ENCODE measurements at regions not wholly inside any gene's neighbourhood (a gene's known extent, or its start where the extent isn't known, plus 50 kb on each side); places are given as distances from the start of the nearest gene placed in this dataset.

GRCh38 chr13:90557626-90558025 lies 789.9 kb upstream of the MIR17HG start:
- Histone ChIP-seq H3K36me3 (ENCODE audit: control insufficient read depth in 1 of 2, insufficient read depth in 2 of 2, low read length in 2 of 2) (no peaks in the 10 kb centered on the region), H3K9me2 (ENCODE audit: insufficient read depth) (no peaks in the 10 kb centered on the region), H3K27ac (ENCODE audit: low read depth, low read length) (no peak overlapping the region), H2AFZ (ENCODE audit: low read depth, low read length, poor library complexity, severe bottlenecking) (no peak overlapping the region), H3K27me3 (ENCODE audit: insufficient read depth, low read length) (no peaks in the 10 kb centered on the region), H3K4me1 (ENCODE audit: control insufficient read depth in 1 of 2, insufficient read depth in 2 of 2, low read length in 2 of 2) (no peaks in the 10 kb centered on the region), H3K9me3 (ENCODE audit: control insufficient read depth in 1 of 2, insufficient read depth in 1 of 2, low read depth in 1 of 2, low read length in 2 of 2) (no peaks in the 10 kb centered on the region; a peak in 1 of 4 replicates), H3K9ac (ENCODE audit: low read length) (no peak overlapping the region), H3K4me3 (replicated peaks in 1 of 2; ENCODE audit: low read depth in 1 of 2, low read length in 2 of 2) (no peak overlapping the region), H3K79me2 (ENCODE audit: insufficient read depth, low read length) (no peaks in the 10 kb centered on the region), H3K4me2 (ENCODE audit: low read length) (no peak overlapping the region), H4K20me1 (ENCODE audit: insufficient read depth) (no peaks in the 10 kb centered on the region)
- no peak for TF ChIP-seq RAD21 (IDR thresholded peaks at IDR 0.05; ENCODE audit: low read depth)
- TF ChIP-seq SIN3A (IDR thresholded peaks at IDR 0.05; ENCODE audit: low read depth), result no peak
- no peak for TF ChIP-seq TCF7L2 (IDR thresholded peaks at IDR 0.05; ENCODE audit: borderline replicate concordance, extremely low read depth, insufficient read depth, insufficient read length)
- no peak for TF ChIP-seq POLR2AphosphoS5 (IDR thresholded peaks at IDR 0.05; ENCODE audit: low read depth, low read length)
- TF ChIP-seq EZH2 (IDR thresholded peaks at IDR 0.05), result no peak
- no peak for TF ChIP-seq YY1 (IDR thresholded peaks at IDR 0.05; ENCODE audit: extremely low read depth, insufficient replicate concordance, low read depth, low read length)
- TF ChIP-seq ZNF274 (IDR thresholded peaks at IDR 0.05; ENCODE audit: low read depth, low read length), result no peak
- TF ChIP-seq ATF3 (IDR thresholded peaks at IDR 0.05), result no peak
- TF ChIP-seq CEBPB (IDR thresholded peaks at IDR 0.05; ENCODE audit: low read depth), result no peak
- no peak for TF ChIP-seq POLR2A (IDR thresholded peaks at IDR 0.05; ENCODE audit: borderline replicate concordance, extremely low read depth, insufficient read depth, insufficient read length)
- no peak for TF ChIP-seq CBX3 (IDR thresholded peaks at IDR 0.05; ENCODE audit: low read depth)
- no peak for TF ChIP-seq ELF1 (IDR thresholded peaks at IDR 0.05; ENCODE audit: borderline replicate concordance, low read depth)
- DNase-seq (ENCODE audit: low read depth, low spot score), result no peak
- BruUV-seq (replicated peaks), result no TSS peak
- ChIA-PET RAD21 (ENCODE audit: low non-redundant PET in 1 of 2, low total read pairs in 2 of 2, uncharacterized antibody in 2 of 2, unreplicated experiment in 2 of 2) (no interaction called here), CTCF (no interaction called here), POLR2A (no interaction called here)
- ATAC-seq, result no peak
- intact Hi-C loops (cut with micrococcal nuclease), result loop anchor here (5.0 kb wide), 1 partner anchor 50 kb away; no protein-coding TSS in a partner anchor

- H4K20me1 ChIP-seq (ENCODE audit: insufficient read depth), result no peaks in the 10 kb centered on the region
- H3K36me3 ChIP-seq (ENCODE audit: control insufficient read depth in 1 of 2, insufficient read depth in 2 of 2, low read length in 2 of 2), result no peaks in the 10 kb centered on the region
- H3K4me3 ChIP-seq (replicated peaks in 1 of 2; ENCODE audit: low read depth in 1 of 2, low read length in 2 of 2), result no peak overlapping the region
- ATAC-seq, result no peak
- POLR2A ChIA-PET, result no interaction called here
- H3K4me1 ChIP-seq (ENCODE audit: control insufficient read depth in 1 of 2, insufficient read depth in 2 of 2, low read length in 2 of 2), result no peaks in the 10 kb centered on the region
- CTCF ChIA-PET, result no interaction called here
- H3K79me2 ChIP-seq (ENCODE audit: insufficient read depth, low read length), result no peaks in the 10 kb centered on the region
- no peaks in the 10 kb centered on the region for H3K9me2 ChIP-seq (ENCODE audit: insufficient read depth)
- no peak overlapping the region for H3K27ac ChIP-seq (ENCODE audit: low read depth, low read length)
- H2AFZ ChIP-seq (ENCODE audit: low read depth, low read length, poor library complexity, severe bottlenecking), result no peak overlapping the region
- no peaks in the 10 kb centered on the region; a peak in 1 of 4 replicates for H3K9me3 ChIP-seq (ENCODE audit: control insufficient read depth in 1 of 2, insufficient read depth in 1 of 2, low read depth in 1 of 2, low read length in 2 of 2)
- no peak overlapping the region for H3K9ac ChIP-seq (ENCODE audit: low read length)
- RAD21 ChIA-PET (ENCODE audit: low non-redundant PET in 1 of 2, low total read pairs in 2 of 2, uncharacterized antibody in 2 of 2, unreplicated experiment in 2 of 2), result no interaction called here
- intact Hi-C loops (cut with micrococcal nuclease), result no loop called here
- no TSS peak for BruUV-seq (replicated peaks)
- H3K27me3 ChIP-seq (ENCODE audit: insufficient read depth, low read length), result no peaks in the 10 kb centered on the region
- no peak for DNase-seq (ENCODE audit: low read depth, low spot score)
- H3K4me2 ChIP-seq (ENCODE audit: low read length), result no peak overlapping the region
- TF ChIP-seq EZH2phosphoT487 (IDR thresholded peaks at IDR 0.05; ENCODE audit: borderline replicate concordance) (no peak), REST (IDR thresholded peaks at IDR 0.05; ENCODE audit: low read depth) (no peak), POLR2A (IDR thresholded peaks at IDR 0.05; ENCODE audit: borderline replicate concordance, extremely low read depth, insufficient read depth, insufficient read length) (no peak), YY1 (IDR thresholded peaks at IDR 0.05; ENCODE audit: extremely low read depth, insufficient replicate concordance, low read depth, low read length) (no peak), ATF3 (IDR thresholded peaks at IDR 0.05) (no peak), CBX3 (IDR thresholded peaks at IDR 0.05; ENCODE audit: low read depth) (no peak), ZBTB33 (IDR thresholded peaks at IDR 0.05; ENCODE audit: extremely low read depth, insufficient replicate concordance, low read length) (no peak)
Observed at GRCh38 chr13:90562443-90562842, 785.0 kb upstream of the MIR17HG start.

All from HCT116 (cell line).